ENCODE measurements at regions not wholly inside any gene's neighbourhood (a gene's known extent, or its start where the extent isn't known, plus 50 kb on each side); places are given as distances from the start of the nearest gene placed in this dataset.

DNA sequence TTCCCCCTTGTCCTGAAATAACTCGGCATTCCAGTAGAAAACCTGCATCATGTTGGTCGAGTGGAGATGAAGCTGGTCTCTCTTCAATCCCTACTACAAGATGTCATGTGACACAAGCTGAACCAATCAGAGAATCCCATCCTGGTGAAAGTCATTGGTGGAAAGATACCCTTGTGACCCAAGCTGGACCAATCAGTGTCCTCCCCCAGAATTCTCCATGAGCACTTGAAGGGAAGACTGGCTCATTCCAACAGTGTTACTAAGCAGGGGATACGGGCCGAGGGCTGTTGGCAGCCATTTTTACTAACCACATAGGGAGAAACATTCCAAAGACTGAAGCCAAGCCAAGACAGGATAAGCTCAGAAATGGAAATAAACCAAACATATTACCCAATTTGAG is 298.3 kb downstream of the ICOS start:
- DNase-seq (ENCODE audit: low read depth), result no peak

DNA sequence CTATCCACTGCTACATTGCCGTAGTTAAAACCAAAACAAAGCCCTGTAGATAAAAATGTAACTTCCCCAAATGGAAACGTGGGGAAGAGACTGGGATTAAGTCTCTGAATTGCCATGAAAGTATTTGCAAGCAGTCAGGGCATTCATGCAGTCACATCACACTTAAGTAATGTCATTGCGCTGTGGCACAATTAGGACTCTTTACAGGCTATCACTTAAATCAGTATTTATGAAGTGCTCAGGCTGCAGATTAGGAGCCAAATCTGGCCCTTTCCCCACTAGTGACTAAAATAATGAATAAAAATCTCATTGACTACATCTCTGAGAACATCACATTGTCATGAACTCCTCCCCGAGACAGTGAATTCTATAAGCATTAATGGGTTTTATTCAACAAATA is 300.9 kb downstream of the ICOS start:
- DNase-seq (ENCODE audit: low read depth), result no peak

- no peak for DNase-seq (ENCODE audit: low read depth)
Measured at GRCh38 chr2:204239411-204240165, 303.0 kb downstream of the ICOS start.

DNA sequence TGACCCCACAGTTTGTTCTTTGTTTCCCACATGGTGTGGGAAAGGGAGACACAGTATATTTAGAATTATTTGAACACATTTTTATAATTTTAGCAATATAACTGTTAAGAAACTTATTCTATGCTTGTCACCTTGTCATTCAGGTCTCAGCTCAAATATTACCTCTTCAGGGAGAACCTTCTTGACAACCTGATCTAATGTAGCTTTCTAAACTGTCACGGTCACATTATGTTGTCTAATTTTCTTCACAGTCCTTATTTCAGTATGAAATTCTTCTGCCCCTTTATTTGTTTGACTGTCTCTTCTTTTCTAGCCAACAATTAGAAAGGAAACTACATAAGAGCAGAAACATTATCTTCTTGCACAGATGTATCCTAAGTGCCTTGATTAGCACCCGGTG is 304.3 kb upstream of the PARD3B start:
- DNase-seq (ENCODE audit: low read depth), result no peak

DNA sequence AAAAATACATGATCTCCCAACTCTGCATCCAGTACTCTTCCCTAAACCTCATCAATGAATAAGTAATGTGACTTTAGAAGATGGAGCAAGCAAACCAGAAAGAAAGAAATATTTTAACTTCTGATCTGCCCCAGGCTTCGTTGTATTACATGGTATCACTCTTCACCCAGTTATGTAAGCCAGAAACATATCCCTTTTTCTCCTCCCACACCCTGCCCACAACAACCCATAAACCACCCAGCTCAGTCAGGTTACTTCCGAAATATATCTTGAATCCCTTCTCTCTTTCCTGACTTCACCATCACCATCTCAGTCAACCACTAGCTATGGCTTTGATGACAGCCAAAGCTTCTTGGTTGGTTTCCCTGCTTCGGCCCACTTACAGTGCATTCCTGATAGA is 295.8 kb upstream of the PARD3B start:
- no peak for DNase-seq (ENCODE audit: low read depth)

DNA sequence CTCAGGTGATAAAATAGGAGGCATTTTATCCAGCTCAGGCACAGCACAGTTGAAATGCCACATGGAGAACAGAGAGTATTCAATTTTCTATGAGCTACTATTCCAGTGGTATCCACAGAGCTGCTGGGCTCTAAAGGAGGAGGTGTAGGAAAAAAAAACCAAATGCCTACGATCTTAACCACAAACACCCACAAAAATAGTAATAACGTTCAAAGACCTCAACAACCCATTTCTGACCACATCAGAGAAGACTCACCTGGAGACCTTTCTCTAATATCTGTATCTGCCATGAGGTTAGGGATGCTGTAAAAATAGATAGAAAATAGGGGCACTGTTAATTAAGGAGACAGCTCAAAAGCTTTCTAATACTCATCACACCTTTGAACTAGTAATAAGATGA is 294.6 kb upstream of the PARD3B start:
- no peak for DNase-seq (ENCODE audit: low read depth)

DNA sequence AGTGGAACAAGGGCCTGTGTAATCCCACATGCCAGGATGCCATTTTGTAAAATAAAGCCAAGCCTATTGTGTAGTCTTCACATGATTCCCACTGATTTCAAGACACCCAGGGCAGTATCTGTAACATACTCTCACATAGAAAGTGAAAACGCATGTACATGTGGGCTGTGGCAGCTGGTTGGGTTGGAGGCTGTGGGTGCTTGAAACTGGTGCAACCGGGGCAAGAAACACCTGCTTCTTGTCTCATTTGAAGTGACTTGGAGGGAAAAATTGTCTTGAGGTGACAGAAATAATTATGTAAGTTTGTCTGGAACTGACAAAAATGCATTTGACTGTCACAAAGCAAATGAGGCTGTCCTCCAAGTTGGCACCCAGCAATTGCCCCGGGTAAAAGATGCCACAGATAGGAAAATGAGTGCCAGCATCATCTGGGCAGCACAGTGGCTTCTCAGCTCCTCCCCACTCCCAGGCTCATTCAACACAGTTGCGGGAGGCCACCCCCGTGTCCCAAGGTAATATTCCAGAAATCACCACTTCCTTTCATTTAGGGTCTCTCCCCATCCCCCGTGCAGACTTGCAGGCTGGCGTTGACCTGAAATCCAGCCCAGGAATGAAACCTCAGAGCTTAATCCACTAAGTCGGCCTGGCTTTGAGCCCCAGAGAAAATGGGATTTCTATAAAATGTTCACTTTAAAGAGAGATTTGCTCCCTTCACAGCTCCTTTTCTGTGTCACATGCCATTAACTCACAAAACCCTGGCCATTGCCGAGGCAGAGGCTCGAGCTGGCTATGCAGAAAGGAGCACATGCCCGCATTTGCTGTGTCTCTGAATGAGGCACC is 293.9 kb upstream of the PARD3B start:
- no peak for DNase-seq (ENCODE audit: low read depth)

GRCh38 chr2:204251998-204252376 is 293.3 kb upstream of the PARD3B start:
- no peak for DNase-seq (ENCODE audit: low read depth)

DNA sequence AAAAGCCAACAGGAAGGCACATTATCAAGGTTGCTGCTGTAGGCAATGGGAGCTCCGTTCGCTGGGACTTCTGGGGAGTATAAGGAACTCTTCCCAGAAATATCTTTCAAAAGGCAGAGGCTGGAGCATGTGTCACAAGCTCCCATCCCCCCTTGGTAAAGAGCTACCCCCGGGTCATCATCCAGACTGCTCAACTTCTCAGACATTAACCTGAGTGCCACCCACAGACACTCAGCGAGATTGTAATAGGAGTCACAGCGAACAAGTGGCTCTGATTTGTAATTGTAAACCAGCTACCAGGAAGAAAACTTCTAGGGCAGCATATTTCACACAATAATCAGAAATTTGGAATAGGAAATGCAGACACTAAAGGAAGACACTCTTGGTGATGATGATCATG is 290.2 kb upstream of the PARD3B start:
- DNase-seq (ENCODE audit: low read depth), result no peak

GRCh38 chr2:204255526-204255925 is 289.7 kb upstream of the PARD3B start:
- DNase-seq (ENCODE audit: low read depth), result no peak

GRCh38 chr2:204257781-204258180 is 287.5 kb upstream of the PARD3B start:
- no peak for DNase-seq (ENCODE audit: low read depth)

GRCh38 chr2:204258890-204259289 is 286.4 kb upstream of the PARD3B start:
- DNase-seq (ENCODE audit: low read depth), result no peak

DNA sequence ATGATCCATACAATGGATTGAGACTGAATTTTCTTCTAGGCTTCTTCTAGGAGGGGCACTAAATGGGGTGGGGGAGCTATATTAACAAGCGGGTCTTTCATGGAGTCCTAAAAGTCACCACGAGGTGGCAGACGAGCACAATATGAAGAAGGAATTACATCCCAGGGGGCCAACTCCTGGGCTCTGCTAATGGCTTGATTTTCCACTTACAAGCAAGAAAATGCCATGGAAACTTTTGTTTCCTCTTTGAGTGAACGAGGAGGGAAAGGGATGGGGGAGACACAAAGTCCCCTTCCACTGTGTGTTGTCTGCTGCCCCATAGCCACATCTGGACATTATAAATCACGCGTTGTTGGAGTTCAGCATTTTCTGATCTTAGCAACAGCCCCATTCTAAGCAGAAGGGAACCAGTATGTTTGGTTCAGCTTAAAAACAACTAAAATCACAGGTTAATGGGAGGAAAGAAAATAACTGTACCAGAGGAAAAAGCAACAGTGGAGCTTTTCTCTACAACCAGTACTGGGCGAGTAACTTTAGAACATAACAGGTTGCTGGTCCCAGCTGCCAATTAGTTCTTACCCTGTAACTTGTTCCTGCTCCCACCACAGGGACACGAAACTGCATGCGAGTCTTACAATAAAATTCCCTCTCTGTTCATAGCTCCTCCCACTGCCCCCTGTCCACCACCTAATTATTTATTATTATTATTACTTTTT is 285.0 kb upstream of the PARD3B start:
- no peak for DNase-seq (ENCODE audit: low read depth)

DNA sequence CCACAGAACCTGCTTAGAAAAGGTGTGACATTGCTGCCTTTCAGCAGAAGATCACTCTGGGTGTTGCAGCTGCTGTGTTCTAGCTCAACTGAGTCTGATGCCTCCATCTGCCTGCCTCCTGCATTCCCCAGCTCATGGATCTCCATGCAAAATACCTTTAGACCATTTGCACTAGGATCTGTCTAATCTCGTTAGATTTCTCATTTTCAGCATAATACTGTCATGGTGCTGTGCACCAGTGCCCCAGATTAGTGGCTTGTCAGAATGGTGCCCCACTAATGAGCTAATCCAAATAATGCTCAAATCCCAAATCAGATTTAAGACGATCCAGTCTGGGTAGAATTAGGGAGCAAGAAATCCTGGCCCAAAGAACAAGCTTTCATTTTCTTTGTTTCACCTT is 284.4 kb upstream of the PARD3B start:
- DNase-seq (ENCODE audit: low read depth), result no peak

- no peak for DNase-seq (ENCODE audit: low read depth)
Measured at GRCh38 chr2:204261846-204262245, 283.4 kb upstream of the PARD3B start.

DNA sequence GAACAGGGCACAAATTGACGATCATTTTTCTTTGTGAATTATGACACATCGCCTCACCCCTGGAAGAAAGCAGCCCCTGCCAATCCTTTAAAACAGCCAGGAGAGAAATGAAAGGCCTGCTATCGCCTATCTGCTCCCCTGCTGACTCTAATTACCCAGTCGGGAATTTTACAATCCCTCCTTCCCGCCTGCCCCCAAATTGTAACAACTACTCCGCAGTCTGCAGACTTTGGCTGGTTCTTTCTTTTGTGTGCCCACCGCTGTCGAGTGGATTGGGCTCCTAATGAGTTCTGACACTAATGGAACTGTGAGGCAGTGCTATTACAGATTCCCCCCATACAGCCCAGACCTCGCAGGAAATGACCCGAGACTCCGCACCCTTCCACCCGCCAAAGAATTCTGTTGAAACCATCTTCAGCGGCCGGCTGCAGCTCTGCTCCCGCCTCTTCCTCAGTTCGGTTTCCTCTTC is 281.2 kb upstream of the PARD3B start:
- no peak for DNase-seq (ENCODE audit: low read depth)

DNA sequence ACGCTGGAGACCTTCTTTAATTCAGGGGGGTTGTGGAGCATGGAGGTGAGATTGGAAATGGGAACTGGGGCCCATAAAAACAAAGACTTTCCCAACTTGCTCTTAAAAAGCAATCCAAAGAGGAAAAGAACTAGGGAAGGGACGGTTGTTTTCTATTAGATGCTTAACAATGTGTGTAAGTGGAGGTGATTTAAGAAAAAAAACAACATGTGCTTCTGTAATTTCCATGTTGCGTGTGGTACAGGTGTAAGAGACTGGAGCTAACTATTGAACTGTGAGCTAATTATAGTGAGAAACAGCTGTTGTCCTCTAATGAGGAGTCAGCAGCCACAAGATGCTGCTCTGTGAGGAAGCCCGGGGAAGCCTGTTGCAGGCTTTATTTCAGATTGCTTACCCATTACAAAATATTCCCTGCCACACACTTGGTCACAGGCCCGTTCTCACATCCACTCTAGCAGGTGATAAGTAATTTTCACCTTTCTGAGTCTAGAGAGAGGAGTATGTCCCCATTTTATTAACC is 280.6 kb upstream of the PARD3B start:
- DNase-seq (ENCODE audit: low read depth), result no peak

- DNase-seq (ENCODE audit: low read depth), result no peak
Measured at GRCh38 chr2:204265681-204266181, 279.5 kb upstream of the PARD3B start.

DNA sequence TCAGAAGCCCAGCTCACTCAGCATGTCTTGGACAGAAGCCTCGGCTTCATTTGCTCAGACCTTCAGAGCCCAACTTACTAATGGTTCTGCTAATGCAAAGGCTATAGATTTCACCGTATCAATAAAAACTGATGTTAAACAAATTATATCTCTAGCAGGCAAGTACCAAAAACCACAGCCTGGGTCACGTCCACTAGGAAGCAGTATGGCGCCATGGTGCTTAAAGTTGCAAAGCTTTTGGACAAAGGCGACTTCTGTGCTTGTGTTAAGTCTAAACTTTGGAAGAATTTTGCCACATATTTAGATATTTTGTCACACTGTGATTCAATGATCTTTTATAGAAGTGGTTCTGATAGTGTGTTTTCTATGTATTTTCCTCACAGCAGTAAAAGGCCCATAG is 276.8 kb upstream of the PARD3B start:
- no peak for DNase-seq (ENCODE audit: low read depth)

DNA sequence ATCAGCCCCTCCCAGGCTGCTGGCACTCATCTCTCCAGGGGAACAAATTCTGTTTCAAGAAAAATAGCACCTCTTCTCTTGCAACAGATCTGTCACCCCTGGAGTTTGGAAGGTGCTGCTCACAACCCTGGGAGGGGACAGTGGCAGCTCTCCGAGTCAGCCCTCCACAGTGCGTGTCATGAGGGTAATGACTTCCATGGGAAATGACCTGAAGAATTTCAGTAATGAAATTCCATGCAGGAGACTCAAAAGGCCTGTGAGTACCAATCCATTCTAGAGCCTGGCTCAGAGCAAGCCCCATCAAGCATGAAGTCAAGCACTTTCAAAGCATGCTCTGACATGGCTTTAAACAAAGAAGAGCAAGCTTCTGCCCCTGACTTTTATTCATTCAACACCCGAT is 276.3 kb upstream of the PARD3B start:
- no peak for DNase-seq (ENCODE audit: low read depth)

DNA sequence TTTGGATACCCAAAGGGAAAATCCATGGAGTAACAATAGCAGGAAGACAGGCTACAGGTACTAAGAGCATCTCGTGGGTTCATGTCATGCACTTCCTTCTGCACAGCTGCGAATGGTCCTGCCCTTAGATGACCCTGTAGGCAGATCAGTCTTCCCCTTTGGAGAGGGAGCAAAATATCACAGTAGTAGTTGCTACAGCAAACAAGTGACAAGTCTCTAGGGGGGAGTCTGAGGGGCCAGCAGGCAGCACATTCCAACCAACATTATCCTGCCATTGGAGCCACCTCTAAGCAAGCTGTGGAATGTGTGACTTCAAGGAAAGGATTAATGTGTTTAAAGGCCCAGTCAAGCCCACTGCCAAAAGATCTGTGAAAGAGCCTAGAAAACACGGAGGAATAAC is 273.2 kb upstream of the PARD3B start:
- no peak for DNase-seq (ENCODE audit: low read depth)

DNA sequence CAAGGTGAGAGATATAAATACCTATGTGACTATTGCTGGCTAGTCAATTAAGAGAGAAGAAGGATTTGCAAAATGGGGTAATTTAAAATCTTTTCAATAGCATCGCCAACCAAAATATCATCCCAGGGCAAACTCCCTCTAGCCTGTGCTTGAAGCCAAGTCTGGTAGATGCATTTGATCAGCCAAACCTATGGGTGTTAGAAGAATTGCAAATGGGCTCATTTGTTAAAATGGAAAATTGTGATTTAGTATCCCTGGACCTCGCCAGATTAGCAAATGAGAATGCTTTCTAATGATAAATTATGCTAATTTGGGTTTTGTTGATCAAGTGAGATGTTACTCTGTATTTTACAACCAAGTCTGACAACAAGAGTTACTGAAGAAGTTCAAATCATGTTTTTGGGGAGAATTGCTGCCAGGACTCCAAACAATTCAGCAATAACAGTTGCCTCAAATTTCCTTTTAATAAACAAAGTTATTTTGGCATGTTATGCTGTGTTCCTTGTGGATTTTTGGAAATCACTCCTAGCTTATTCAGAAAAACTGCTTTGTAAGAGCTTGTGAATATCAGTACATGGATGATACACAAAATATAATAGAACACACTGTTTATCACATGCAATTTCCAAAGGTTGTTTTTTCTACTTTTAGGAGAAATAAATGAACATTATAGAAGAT is 272.5 kb upstream of the PARD3B start:
- DNase-seq (ENCODE audit: low read depth), result no peak
